GM12878 (cell line): ENCODE measurements at regions not wholly inside any gene's neighbourhood (a gene's known extent, or its start where the extent isn't known, plus 50 kb on each side); places are given as distances from the start of the nearest gene placed in this dataset.

ENCODE experiments used
- GABPA ChIP-seq: IDR thresholded peaks from 2 replicates; pipeline ENCODE4 v1.6.1; 2014; ENCODE audit warnings: antibody characterized with exemption, low read depth, mild to moderate bottlenecking, inconsistent platforms
- IKZF1 ChIP-seq: fragments of 450-650 bp; conservative IDR thresholded peaks from 2 replicates; pipeline ENCODE4 v1.6.1; 2017; ENCODE audit warnings: antibody characterized with exemption, mild to moderate bottlenecking
- MAX ChIP-seq: IDR thresholded peaks from 2 replicates; pipeline ENCODE4 v1.6.1; 2012; ENCODE audit warnings: low read depth, low read length, improper control_type of control experiment
- MTA3 ChIP-seq: IDR thresholded peaks from 2 replicates; pipeline ENCODE4 v1.6.1; 2012; ENCODE audit warnings: low read length, inconsistent platforms, borderline replicate concordance
- POLR2AphosphoS5 ChIP-seq: IDR thresholded peaks from 2 replicates; pipeline ENCODE4 v1.6.1; 2011; ENCODE audit warnings: mild to moderate bottlenecking, low read length, inconsistent platforms
- POU2F2 ChIP-seq: IDR thresholded peaks from 3 replicates; pipeline ENCODE4 v1.6.1; 2011; ENCODE audit warnings: low read depth, mild to moderate bottlenecking, low read length, borderline replicate concordance
- RAD21 ChIP-seq: IDR thresholded peaks from 2 replicates; pipeline ENCODE4 v1.6.1; 2011; ENCODE audit warnings: mild to moderate bottlenecking, low read depth, low read length, moderate library complexity; ENCODE audit not compliant: insufficient read depth
- SP1 ChIP-seq: IDR thresholded peaks from one replicate; pipeline ENCODE4 v1.6.1; 2011; ENCODE audit warnings: low read depth, low read length
- ZBTB40 ChIP-seq: fragments of 450-650 bp; IDR thresholded peaks from 2 replicates; pipeline ENCODE4 v1.6.1; 2016; ENCODE audit warnings: mild to moderate bottlenecking, moderate library complexity, borderline replicate concordance
- ZZZ3 ChIP-seq: IDR thresholded peaks from 2 replicates; pipeline ENCODE4 v1.6.1; 2011; ENCODE audit warnings: low read depth; ENCODE audit not compliant: control insufficient read depth, insufficient read length
- TF ChIP-seq, protein P1 (sequence below), 3 experiments: IDR thresholded peaks in 2 of 3; conservative IDR thresholded peaks in 1 of 3; 2 replicates each; pipeline ENCODE4 v1.5.1; 2011; ENCODE audit warnings: low read depth in 3 of 3, low read length in 3 of 3, mild to moderate bottlenecking in 3 of 3, control low read depth in 2 of 3, moderate library complexity in 2 of 3, inconsistent platforms in 1 of 3, mixed read lengths in 1 of 3; ENCODE audit not compliant: control insufficient read depth in 2 of 3, insufficient read depth in 1 of 3; ENCODE audit errors: extremely low read depth in 1 of 3

GRCh38 chr3:158950178-158950901 is 148.5 kb downstream of the MFSD1 start:
- TF ChIP-seq ZBTB40, result no peak
- TF ChIP-seq GABPA, result no peak
- no peak for TF ChIP-seq IKZF1
- no peak for TF ChIP-seq ZZZ3
- TF ChIP-seq RAD21, result no peak
- no peak for TF ChIP-seq SP1
- no peak for TF ChIP-seq POU2F2
- no peak for TF ChIP-seq POLR2AphosphoS5
- TF ChIP-seq MAX, result no peak
- no peak for TF ChIP-seq MTA3
- TF ChIP-seq, protein P1, sequence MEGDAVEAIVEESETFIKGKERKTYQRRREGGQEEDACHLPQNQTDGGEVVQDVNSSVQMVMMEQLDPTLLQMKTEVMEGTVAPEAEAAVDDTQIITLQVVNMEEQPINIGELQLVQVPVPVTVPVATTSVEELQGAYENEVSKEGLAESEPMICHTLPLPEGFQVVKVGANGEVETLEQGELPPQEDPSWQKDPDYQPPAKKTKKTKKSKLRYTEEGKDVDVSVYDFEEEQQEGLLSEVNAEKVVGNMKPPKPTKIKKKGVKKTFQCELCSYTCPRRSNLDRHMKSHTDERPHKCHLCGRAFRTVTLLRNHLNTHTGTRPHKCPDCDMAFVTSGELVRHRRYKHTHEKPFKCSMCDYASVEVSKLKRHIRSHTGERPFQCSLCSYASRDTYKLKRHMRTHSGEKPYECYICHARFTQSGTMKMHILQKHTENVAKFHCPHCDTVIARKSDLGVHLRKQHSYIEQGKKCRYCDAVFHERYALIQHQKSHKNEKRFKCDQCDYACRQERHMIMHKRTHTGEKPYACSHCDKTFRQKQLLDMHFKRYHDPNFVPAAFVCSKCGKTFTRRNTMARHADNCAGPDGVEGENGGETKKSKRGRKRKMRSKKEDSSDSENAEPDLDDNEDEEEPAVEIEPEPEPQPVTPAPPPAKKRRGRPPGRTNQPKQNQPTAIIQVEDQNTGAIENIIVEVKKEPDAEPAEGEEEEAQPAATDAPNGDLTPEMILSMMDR (IDR thresholded peaks at IDR 0.05 in 2 of 3, conservative IDR thresholded peaks at IDR 0.05 in 1 of 3; ENCODE audit: control insufficient read depth in 2 of 3, extremely low read depth in 1 of 3, insufficient read depth in 1 of 3, low read depth in 3 of 3, low read length in 3 of 3), result no peak
